Activated CD8-positive, alpha-beta memory T cell treated with anti-CD3 and anti-CD28 coated beads, Interleukin-2, amount 50 U/mL, for 4 hours (primary cell): ENCODE measurements at regions not wholly inside any gene's neighbourhood (a gene's known extent, or its start where the extent isn't known, plus 50 kb on each side); places are given as distances from the start of the nearest gene placed in this dataset.
A peak's percentile ranks its signal among the peaks of the same experiment; 100 is the strongest.
"Not testable (repeated sequence)": the region's sequence is repeated elsewhere in the genome, so short reads cannot be mapped to it uniquely, and the experiment has no call there.

ENCODE experiments used
- DNase-seq: peaks from one replicate; pipeline ENCODE4 v3.0.0-alpha.2; 2020

DNA sequence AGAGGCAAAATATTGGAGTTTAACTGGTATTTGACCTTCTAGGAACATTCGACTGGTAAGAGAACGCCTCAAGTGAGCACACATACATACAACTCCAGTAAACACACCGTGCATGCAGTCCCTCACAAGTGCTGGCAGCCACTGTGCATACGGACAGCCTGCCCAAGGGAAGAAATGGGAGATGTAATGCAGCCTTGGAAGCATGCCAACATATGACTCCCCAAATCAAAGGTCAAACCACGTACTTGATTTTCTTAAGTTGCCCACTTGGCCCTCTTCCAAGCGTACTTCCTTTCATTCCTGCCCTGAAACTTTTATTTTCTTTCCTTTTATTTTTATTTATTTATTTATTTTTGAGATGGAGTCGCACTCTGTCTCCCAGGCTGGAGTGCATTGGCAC is 206.6 kb downstream of the SPRY1 start:
- DNase-seq, result peak; percentile 19

DNA sequence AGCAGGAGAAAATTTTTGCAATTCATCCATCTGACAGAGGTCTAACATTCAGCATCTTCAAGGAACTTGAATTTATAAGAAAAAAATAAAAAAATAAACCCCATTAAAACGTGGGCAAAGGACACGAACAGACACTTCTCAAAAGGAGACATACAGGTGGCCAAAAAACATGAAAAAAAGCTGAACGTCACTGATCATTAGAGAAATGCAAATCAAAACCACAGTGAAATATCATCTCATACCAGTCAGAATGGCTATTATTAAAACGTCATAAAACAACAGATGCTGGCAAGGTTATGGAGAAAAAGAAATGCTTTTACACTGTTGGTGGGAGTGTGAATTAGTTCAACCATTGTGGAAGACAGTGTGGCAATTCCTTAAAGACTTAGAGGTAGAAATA is 209.2 kb downstream of the SPRY1 start:
- not testable (repeated sequence) for DNase-seq

DNA sequence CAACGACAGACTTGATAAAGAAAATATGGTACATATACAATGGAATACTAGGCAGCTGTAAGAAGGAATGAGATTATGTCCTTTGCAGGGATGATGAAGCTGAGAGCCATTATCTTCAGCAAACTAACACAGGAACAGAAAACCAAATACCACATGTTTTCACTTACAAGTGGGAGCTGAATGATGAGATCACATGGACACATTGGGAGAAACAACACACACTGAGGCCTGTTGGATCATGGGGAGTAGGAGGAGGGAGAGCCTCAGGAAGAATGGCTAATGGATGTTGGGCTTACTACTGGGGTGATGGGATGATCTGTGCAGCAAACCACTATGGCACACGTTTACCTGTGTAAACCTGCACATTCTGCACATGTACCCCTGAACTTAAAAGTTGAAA is 209.7 kb downstream of the SPRY1 start:
- no peak for DNase-seq

DNA sequence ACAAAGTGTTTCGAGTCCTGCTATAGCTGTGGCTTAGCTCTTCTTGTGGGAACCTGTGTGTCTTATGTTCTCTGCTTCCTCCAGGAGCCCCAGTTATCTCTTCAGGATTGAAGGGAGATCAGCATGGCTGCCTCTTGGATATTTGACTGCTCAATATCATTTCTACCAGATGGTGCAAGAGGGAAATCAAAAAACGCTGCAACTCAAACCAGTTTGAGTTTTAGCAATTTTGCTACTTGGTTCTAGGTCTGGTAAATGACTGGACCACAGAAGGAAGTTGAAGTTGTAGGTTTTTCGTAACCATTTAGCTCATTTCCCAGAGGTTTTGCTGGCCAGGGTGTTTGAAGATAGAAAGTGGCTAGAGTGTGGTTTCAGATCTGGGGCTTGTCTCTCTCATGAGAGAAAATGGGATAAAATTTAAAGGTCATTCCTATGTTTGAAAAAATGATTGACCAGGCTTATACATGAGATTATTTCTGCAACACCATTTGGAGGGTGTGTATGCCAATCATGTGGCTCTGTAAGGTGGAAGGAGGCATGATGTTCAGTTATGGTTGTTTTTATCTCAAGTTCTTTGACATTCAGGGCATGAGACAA is 210.4 kb downstream of the SPRY1 start:
- DNase-seq, result no peak

DNA sequence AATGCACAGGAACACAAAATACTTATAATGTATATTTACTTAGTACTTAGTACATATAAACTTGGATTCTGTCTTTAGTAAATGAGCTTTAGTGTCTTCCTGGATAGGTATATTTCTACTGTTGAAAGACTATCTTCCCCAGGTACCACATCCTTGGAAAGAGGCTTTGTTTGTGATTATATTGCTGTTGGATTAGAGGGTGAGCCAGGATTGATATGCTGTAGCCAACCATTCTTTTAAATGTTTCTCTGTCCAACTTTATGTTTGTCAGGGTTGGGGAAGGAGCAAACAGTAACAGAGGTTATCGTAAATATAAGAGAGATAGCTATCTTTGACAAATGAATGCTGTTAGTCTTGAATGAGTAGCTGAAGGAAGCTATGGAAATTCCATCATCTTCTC is 213.2 kb downstream of the SPRY1 start:
- DNase-seq, result no peak

DNA sequence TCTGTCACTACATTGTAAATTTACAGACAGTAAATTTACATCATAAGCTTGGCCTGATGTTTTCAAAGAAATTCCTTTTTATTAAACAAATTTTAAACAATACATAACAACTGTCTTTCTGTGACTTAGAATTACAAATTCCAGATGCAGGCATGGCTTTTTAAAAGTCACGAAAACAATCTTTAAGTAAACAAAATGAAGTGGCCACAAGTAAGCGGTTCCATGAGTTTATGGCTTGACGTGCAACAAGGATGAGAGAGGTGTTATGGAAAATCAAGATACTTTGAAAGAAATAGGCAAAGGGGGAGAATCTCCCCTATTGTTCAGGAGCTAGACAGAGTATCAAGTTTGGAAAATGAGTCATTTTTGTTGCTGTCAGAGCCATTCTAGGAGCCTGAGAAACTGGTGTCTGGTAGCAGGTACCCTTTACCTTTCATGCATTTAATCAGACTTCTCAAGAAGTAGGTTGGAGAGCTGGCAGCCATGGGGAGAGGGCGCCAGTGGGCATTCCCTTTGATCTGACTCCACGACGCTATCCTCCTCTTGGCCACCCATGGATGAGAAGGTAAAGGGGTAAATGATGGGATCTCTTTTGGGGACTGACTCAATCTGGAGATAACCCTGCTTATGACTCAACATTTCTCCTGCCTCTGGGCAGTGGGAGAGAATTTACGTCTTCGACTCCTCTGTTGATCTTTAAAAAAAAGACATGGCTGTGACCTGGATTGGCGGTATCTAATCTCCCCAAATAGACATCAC is 217.2 kb downstream of the SPRY1 start:
- no peak for DNase-seq

DNA sequence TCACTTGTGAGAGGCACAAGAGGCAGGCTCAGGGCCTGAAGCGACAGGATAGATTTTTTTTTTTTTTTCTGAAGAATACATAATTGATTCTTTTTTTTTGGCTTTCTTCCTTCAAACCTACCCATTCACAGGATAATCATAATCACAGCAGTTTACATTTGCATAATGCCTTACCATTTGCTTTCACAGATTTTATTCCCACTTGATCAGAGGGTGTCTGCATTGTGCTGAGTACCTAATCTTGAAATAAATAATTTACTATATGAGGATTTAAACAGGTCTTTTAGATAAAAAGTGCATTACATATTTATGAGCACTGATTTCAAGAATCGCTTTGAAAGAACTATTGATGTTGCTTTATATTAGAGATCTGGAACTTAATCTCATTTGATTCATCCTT is 219.3 kb downstream of the SPRY1 start:
- no peak for DNase-seq

DNA sequence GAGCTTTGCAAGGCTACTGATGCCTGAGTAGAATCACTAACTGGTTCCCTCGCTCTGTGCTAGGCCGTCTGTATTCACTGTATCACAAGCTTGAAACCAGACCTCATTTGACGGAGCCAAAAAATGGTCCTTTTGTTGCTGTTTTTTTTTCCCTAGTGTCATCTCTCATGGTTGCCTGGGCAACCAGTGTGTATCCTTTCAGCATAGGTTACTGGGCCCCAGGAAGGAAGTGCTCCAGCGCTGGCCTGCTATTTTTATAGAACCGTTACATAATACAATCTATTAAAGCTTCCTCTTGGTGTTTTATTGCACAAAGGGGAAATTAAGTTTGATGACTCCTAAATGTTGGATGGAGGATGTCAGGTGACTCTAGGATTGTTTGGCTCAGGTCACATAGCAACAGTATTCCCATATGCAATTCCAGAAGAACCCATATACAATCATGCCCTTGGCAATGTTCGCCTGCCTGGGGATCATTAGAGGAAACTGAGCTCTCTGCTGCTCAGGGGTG is 220.4 kb downstream of the SPRY1 start:
- peak; percentile 23 for DNase-seq

DNA sequence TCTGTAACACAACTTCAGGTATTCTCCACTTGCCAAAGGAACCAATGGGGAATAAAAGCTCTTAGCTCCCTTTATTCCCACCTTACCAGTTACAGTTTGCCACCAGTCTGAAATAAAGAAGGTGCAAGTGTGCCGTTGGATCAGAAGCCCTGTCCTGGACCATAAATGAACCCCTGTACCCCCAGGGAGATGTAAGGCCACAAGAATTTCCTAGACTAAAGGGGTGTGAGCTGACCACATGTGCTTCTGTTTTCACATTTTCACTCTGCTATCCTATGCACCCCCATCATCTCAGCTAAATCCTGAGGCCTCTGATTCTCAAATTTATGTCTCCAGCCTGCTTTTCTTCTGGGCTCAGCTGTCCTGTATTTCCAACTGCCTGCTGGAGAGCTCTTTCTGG is 221.2 kb downstream of the SPRY1 start:
- DNase-seq, result no peak

DNA sequence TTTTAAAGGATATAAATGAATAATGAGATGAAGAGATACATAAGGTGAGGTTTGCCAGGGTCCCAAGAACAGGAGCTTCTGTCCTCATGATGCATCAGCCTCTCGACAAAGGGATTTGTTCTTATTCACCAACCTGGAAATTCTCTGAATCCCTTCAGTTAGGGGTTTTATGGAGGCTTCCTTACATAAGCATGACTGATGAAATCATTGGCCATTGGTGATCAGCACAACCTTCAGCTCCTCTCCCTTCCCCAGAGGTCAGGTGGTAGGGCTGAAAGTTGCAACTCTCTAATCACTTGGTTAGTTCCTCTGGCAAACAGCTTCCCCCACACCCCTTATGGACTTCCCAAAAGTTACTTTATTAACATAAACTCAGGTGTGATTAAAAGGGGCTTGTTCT is 222.0 kb downstream of the SPRY1 start:
- DNase-seq, result no peak

DNA sequence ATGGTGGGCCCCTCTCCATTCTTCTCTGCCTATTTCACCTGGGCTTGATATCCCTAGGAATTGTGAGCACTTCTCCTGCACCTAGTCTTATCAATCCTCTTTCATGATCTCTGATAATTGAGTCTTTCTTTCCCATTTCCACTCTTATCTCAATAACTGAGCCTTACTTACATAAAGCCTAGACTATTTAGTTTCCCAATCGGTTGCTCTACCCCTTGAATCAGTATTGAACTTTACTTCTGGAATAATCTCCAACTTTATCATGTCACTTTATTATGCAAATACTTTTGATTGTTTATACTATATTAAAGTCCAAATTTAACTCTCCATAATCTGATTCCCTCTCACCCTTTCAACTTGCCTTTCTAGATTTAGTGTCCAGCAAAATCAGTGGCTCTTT is 222.7 kb downstream of the SPRY1 start:
- DNase-seq, result no peak

DNA sequence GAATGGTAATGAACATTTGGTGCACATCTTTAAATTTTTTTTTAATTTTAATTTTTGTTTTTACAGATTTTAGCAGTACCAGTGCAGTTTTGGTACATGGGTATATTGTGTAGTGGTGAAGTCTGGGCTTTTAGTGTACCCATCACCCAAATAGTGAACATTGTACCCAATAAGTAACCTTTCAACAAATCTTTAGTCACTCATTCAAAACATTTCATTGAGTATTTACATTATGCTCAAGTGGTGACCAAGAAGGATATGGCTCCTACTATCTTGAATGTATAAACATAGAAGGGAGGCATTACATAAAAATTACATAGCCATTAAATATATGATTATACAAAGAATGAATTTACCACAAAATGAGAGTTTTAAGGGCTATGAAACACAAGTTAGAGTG is 223.3 kb downstream of the SPRY1 start:
- no peak for DNase-seq

DNA sequence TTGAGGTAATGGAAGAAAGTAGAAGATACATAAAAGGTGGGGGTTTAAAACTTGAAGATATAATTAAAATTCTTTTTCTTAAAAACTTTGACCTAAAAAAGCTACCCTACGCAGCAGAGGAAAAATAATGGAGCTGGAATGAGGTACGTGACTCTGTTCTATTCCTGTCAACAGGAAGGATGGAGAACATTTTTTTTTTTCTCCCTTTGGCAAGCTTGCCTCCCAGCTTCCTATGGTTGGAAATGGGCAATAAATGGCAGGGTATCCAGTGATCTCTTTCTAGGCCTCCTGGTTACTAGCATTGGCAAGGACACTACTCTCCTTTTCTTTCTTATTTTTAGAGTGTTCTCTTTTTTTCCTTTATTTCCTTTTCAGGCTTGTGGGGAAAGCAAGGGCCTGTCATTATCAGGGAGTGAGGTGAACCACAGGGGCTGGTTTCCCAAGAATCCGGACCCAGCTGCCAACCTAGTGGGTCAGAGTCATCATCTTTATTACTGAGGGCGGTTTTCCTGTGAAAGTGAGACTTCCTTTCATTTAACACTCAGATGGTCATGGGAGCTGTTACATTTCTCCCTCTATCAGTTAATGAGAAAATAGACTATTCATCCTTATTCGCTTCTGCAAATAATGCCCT is 224.6 kb downstream of the SPRY1 start:
- no peak for DNase-seq

DNA sequence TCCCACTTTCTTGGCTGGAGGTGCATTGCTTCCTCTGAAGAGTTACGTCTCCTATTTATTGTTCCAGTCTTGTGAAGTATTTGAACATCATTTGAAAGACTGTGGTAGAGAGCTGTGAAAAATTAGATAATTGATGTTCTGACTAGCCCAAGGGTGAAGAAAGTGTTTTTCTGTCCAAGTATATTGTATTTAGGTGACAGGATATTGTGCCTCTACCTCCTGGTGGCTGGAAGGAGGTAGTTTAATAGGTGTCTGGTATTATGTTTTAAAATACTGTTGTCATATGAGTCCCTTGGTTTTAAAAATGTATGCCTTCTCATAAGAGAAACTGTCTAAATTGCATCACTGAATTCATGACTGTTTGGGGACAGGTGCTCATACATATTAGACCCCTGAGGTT is 226.0 kb downstream of the SPRY1 start:
- no peak for DNase-seq

DNA sequence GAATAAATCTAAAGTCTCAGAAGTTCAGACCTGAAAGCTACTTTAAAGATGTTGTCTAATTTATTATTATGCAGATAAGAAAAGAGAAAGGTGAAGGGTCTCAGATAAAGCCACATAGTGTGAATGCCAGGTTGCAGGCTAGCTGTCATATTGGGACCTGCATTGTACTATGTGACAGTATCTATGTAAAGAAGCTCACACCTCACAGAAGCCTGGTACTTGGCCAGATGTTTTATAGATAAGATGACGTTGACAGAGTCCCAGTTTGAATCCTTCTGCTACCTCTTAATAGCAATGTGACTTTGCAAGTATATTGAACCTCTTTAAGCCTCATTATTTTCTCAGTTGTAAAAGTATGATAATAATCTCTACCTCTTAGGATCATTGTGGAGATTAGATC is 227.0 kb downstream of the SPRY1 start:
- DNase-seq, result no peak

DNA sequence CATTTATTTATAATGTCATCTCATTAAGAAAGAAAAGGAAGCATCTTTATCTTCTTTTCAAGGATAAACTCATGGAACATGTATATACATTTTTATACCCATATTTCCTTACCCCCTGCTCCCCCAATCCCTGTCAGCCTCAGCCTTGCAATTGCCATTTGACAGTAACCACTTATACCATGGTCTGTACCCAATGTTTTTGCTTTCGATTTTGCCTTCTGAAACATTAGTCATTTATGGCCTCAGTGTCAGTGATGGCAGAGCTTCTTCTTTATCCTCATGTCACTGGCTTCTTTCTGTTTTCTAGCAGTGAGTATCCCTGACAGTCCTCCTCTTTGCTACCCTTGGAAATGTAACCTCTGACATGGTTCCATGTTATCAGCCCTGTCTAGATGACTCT is 228.4 kb downstream of the SPRY1 start:
- DNase-seq, result no peak

DNA sequence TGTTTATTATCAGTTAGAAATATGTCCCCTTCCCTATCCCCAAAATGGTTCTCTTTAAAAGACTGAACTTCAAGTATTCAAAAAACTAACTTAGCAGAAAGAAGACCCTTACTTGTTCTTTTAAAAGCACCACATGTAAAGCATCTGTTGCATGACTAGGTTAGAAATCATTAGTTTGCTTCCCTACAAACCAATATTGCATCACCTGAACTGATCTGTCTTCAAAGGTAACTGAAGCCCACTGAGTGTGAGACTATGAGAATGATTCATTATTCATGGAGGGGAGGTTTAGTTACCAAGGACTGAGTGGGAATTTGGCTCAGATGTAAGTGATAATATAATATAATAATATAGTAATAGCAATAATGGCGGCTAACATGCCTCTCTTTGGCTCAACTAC is 231.7 kb downstream of the SPRY1 start:
- DNase-seq, result no peak

DNA sequence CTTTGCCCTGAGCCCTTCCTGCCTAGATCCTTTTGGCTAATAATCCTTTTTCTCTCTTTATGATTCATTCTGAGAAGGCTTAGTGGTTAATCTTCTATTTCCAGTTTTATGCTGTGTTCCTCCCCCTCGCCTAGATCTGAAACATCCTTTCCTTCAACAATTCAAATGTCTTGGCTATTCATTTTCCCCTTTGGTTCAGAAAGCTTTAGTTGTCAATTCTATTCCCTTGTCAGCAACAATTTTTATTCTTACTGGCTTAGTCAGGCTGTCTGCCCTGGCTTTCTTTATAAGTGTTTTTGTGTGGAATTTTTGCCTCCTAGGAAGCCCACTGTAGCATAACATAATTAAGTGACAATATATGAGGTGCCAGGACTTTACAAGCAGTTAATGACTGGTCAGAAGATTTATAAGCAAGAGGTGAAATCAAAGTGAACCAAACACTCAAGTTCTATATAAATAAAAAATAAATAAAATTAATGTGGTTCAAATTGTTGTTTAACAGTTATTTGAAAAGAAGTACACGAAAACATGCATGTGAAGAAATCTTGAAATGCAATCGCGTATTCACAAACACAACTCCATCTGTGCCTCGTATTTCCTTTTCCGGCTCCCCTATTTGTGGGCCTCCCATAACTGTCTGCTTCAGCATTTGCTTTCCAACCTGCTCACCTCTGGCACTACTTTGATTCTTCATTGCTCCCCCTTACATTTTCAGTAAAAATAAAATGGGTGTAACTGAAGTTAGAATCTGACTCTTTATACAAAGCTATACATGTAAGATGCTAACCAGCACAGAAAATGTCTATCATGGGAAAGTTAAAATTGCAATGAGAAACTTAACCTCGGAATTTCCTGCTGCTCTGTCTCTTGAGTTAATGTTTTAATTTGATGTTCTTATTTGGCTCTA is 235.4 kb downstream of the SPRY1 start:
- DNase-seq, result no peak

DNA sequence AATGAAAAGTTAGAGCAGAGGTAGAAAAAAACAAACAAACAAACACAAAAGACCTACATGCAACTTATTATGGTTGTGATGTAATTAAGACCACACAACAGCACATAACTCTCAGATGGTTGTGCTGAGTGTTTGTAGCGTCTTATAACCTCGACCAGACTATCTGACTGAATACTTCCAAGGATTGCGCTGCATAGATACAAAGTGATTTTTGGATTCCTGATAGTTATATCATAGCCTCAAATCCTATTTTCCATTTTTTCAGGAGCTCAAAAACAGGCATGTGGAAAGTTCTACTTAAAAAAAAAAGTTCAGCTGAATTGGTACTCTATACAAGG is 236.1 kb downstream of the SPRY1 start:
- DNase-seq, result no peak

DNA sequence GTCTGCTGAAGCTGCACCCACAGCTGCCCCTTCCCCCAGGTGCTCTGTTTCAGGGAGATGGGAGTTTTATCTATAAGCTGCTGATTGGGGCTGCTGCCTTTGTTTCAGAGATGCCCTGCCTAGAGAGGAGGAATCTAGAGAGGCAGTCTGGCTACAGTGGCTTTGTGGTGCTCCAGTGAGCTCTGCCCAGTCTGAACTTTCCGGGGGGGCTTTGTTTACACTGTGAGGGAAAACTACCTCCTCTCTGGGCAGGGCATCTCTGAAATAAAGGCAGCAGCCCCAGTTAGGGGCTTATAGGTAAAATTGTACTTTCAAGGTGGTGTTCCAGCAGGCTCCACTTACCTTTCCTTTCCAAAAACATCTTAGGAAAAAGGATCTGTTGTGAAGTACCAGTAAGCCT is 242.2 kb downstream of the SPRY1 start:
- no peak for DNase-seq

DNA sequence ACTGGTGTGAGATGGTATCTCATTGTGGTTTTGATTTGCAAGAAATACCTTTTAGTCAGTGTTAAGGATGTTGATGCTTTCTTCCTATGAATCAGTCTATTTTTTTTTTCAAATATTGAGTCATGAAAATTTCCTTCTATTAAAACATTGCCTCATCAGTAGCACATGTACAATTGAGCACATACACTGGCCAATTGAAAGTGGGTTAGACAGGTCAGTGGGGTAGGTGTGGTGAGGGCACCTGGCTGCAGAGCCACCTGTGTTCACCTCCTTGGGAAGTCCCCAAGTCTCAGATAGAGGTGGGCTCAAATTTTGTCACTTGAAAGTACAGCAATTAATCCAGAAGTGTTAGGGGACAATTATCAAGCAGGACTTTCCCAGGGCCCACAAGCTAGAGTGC is 243.7 kb downstream of the SPRY1 start:
- DNase-seq, result no peak

DNA sequence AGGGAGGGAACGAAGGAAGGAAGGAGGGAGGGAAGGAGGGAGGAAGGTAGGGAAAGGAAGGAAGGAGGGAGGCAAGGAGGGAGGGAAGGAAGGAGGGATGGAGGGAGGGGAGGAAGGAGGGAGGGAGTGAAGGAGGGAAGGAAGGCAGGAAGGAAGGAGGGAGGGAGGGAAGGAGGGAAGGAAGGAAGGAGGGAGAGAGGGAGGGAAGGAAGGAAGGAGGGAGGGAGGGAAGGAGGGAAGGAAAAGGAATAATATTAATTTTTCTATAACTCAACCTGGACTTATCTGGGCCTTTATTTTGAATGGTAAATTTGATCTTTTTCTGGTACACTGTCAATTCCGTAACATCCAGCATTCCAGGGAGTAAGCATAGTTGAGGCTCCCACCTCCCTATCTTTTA is 244.2 kb downstream of the SPRY1 start:
- DNase-seq, result no peak

DNA sequence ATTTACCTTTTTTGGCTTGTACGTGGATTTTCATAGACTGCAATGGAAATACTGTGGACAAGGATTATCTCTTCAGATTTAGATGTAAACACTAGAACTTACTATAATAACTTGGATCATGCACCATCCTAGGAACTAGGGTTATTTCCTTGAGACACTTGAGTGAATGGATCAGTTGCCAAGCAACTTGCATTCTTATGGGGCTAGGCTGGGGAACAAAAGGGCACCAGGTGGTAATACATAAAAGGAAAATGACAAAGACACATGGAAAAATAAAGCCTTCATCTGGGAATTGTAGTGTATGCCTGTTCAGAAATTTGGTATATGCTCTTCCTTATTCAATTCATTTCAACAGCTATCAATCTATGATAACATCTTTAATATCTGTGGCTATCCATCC is 247.1 kb downstream of the SPRY1 start:
- no peak for DNase-seq
